ENCODE measurements at regions not wholly inside any gene's neighbourhood (a gene's known extent, or its start where the extent isn't known, plus 50 kb on each side); places are given as distances from the start of the nearest gene placed in this dataset.

- no peak overlapping the region for H3K27ac ChIP-seq (ENCODE audit: low read depth in 1 of 2, low read length in 2 of 2)
- 36 to 47% methylated on average over 6 of the region's 6 CpGs for WGBS, 2 donors
- DNase-seq (no peak), ATAC-seq (ENCODE audit: low FRiP score) (no peak)
- H3K9me3 ChIP-seq (ENCODE audit: control insufficient read depth, low read length), result no peaks in the 10 kb centered on the region
- peaks cover 0 to 3% of the 10 kb centered on the region in 2 donors for H3K4me1 ChIP-seq (ENCODE audit: control insufficient read depth in 1 of 2, insufficient read depth in 2 of 2, low read length in 2 of 2)
- no peaks in the 10 kb centered on the region for H3K36me3 ChIP-seq (ENCODE audit: control insufficient read depth in 1 of 2, insufficient read depth in 2 of 2, low read length in 1 of 2)
- H3K27me3 ChIP-seq (ENCODE audit: control insufficient read depth in 1 of 2, insufficient read depth in 2 of 2, low read length in 1 of 2), result no peaks in the 10 kb centered on the region
- intact Hi-C loops (cut with DNase I), result loop anchor here in 1 of 2 donors (2.0 to 10.0 kb wide), 2 partner anchors 34 to 958 kb away; partner anchors contain the start of gene KLF4
- no peak overlapping the region for H3K4me3 ChIP-seq (ENCODE audit: low read length in 2 of 2)
These were observed 412.7 kb downstream of the ACTL7B start for GRCh38 chr9:108443019-108443633.

GRCh38 chr9:108442627-108443018 lies 413.2 kb downstream of the ACTL7B start:
- 92% methylated on average over 3 of the region's 3 CpGs for WGBS, 2 donors
- no peaks in the 10 kb centered on the region for H3K9me3 ChIP-seq (ENCODE audit: control insufficient read depth, low read length)
- intact Hi-C loops (cut with DNase I), result loop anchor here in 1 of 2 donors (2.0 to 10.0 kb wide), 2 partner anchors 34 to 958 kb away; partner anchors contain the start of gene KLF4
- DNase-seq (no peak), ATAC-seq (ENCODE audit: low FRiP score) (no peak)
- H3K27ac ChIP-seq (ENCODE audit: low read depth in 1 of 2, low read length in 2 of 2), result no peak overlapping the region
- no peak overlapping the region for H3K4me3 ChIP-seq (ENCODE audit: low read length in 2 of 2)
- H3K36me3 ChIP-seq (ENCODE audit: control insufficient read depth in 1 of 2, insufficient read depth in 2 of 2, low read length in 1 of 2), result no peaks in the 10 kb centered on the region
- H3K27me3 ChIP-seq (ENCODE audit: control insufficient read depth in 1 of 2, insufficient read depth in 2 of 2, low read length in 1 of 2), result no peaks in the 10 kb centered on the region
- peaks cover 0 to 3% of the 10 kb centered on the region in 2 donors for H3K4me1 ChIP-seq (ENCODE audit: control insufficient read depth in 1 of 2, insufficient read depth in 2 of 2, low read length in 2 of 2)

GRCh38 chr9:108441726-108442125 lies 414.1 kb downstream of the ACTL7B start:
- H3K36me3 ChIP-seq (ENCODE audit: control insufficient read depth in 1 of 2, insufficient read depth in 2 of 2, low read length in 1 of 2), result no peaks in the 10 kb centered on the region
- H3K4me3 ChIP-seq (ENCODE audit: low read length in 2 of 2), result no peak overlapping the region
- intact Hi-C loops (cut with DNase I), result loop anchor here in 1 of 2 donors (2.0 to 10.0 kb wide), 2 partner anchors 35 to 957 kb away; partner anchors contain the start of gene KLF4
- H3K27ac ChIP-seq (ENCODE audit: low read depth in 1 of 2, low read length in 2 of 2), result no peak overlapping the region
- no peaks in the 10 kb centered on the region for H3K27me3 ChIP-seq (ENCODE audit: control insufficient read depth in 1 of 2, insufficient read depth in 2 of 2, low read length in 1 of 2)
- no peak for ATAC-seq (ENCODE audit: low FRiP score)
- H3K4me1 ChIP-seq (ENCODE audit: control insufficient read depth in 1 of 2, insufficient read depth in 2 of 2, low read length in 2 of 2), result peaks cover 0 to 3% of the 10 kb centered on the region in 2 donors
- H3K9me3 ChIP-seq (ENCODE audit: control insufficient read depth, low read length), result no peaks in the 10 kb centered on the region
- DNase-seq, result no peak

- Histone ChIP-seq H3K4me1 (ENCODE audit: control insufficient read depth in 1 of 2, insufficient read depth in 2 of 2, low read length in 2 of 2) (peaks cover 0 to 3% of the 10 kb centered on the region in 2 donors), H3K36me3 (ENCODE audit: control insufficient read depth in 1 of 2, insufficient read depth in 2 of 2, low read length in 1 of 2) (no peaks in the 10 kb centered on the region), H3K9me3 (ENCODE audit: control insufficient read depth, low read length) (no peaks in the 10 kb centered on the region), H3K27me3 (ENCODE audit: control insufficient read depth in 1 of 2, insufficient read depth in 2 of 2, low read length in 1 of 2) (no peaks in the 10 kb centered on the region), H3K27ac (ENCODE audit: low read depth in 1 of 2, low read length in 2 of 2) (peak overlapping the region in 1 of 2 donors; percentile 72), H3K4me3 (ENCODE audit: low read length in 2 of 2) (no peak overlapping the region)
- DNase-seq (peak in 1 of 2 donors; percentile 54), ATAC-seq (ENCODE audit: low FRiP score) (no peak)
- intact Hi-C loops (cut with DNase I), result loop anchor here in 1 of 2 donors (10.0 kb wide), 1 partner anchor 956 kb away; the partner anchor contains the start of gene KLF4
- 10 to 12% methylated on average over 3 of the region's 3 CpGs for whole genome bisulfite sequencing, 2 donors
These were observed 414.5 kb downstream of the ACTL7B start for GRCh38 chr9:108441251-108441650.

- intact Hi-C loops (cut with DNase I), result loop anchor here in 1 of 2 donors (10.0 kb wide), 2 partner anchors 85 to 955 kb away; partner anchors contain the start of gene KLF4
- Histone ChIP-seq H3K4me1 (ENCODE audit: control insufficient read depth in 1 of 2, insufficient read depth in 2 of 2, low read length in 2 of 2) (peaks cover 0 to 3% of the 10 kb centered on the region in 2 donors), H3K27me3 (ENCODE audit: control insufficient read depth in 1 of 2, insufficient read depth in 2 of 2, low read length in 1 of 2) (no peaks in the 10 kb centered on the region), H3K9me3 (ENCODE audit: control insufficient read depth, low read length) (no peaks in the 10 kb centered on the region), H3K36me3 (ENCODE audit: control insufficient read depth in 1 of 2, insufficient read depth in 2 of 2, low read length in 1 of 2) (no peaks in the 10 kb centered on the region), H3K27ac (ENCODE audit: low read depth in 1 of 2, low read length in 2 of 2) (no peak overlapping the region), H3K4me3 (ENCODE audit: low read length in 2 of 2) (no peak overlapping the region)
- WGBS, 2 donors, result 50 to 55% methylated on average over 3 of the region's 3 CpGs
- no peak for ATAC-seq (ENCODE audit: low FRiP score)
- no peak for DNase-seq
These were observed 415.8 kb downstream of the ACTL7B start for GRCh38 chr9:108439947-108440346.

DNA sequence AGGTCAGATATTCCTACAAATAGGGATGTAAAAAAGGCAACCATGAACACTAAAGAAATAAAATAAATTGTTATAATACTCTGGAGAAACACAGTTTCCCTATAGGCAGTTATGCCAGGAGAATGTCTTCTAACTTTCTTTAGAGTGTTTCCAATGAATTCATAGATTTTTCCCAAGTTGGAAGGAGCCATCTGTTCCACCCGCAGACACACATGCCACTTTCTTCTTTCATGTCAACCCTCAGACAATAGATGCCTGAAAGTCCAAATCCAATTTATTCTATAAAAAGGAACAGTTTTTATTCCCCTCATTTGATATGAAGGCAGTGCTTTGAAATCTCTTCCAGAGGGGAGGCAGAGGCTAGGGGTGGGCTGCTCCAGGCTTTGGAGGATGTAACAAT lies 418.1 kb downstream of the ACTL7B start:
- intact Hi-C loops (cut with DNase I), result loop anchor here in 1 of 2 donors (10.0 kb wide), 1 partner anchor 83 kb away; no protein-coding TSS in a partner anchor
- Histone ChIP-seq H3K36me3 (ENCODE audit: control insufficient read depth in 1 of 2, insufficient read depth in 2 of 2, low read length in 1 of 2) (no peaks in the 10 kb centered on the region), H3K27ac (ENCODE audit: low read depth in 1 of 2, low read length in 2 of 2) (no peak overlapping the region), H3K4me1 (ENCODE audit: control insufficient read depth in 1 of 2, insufficient read depth in 2 of 2, low read length in 2 of 2) (peaks cover 0 to 3% of the 10 kb centered on the region in 2 donors), H3K27me3 (ENCODE audit: control insufficient read depth in 1 of 2, insufficient read depth in 2 of 2, low read length in 1 of 2) (no peaks in the 10 kb centered on the region), H3K4me3 (ENCODE audit: low read length in 2 of 2) (no peak overlapping the region), H3K9me3 (ENCODE audit: control insufficient read depth, low read length) (no peaks in the 10 kb centered on the region)
- DNase-seq (no peak), ATAC-seq (ENCODE audit: low FRiP score) (no peak)
- 95 to 96% methylated on average over 1 of the region's 1 CpG for WGBS, 2 donors

DNA sequence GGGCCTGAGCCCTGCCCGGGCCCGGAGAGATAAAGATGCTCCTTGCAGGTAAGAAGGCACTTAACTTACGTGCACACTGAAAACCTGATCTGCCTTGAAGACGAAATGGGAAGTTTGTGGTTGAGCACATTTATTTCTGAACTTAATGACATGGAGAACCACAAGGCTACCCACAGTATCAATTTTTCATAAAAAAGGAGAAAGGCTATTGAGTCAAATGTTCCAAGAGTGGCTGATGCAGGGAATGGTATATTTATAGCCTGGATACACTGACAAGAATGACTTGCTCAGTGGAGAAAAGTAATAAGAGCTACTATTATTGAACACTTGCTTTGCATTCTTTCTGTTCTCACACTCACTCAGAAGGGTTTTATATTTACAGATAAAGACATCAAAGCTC lies 419.3 kb downstream of the ACTL7B start:
- Histone ChIP-seq H3K4me3 (ENCODE audit: low read length in 2 of 2) (no peak overlapping the region), H3K4me1 (ENCODE audit: control insufficient read depth in 1 of 2, insufficient read depth in 2 of 2, low read length in 2 of 2) (peaks cover 0 to 3% of the 10 kb centered on the region in 2 donors), H3K36me3 (ENCODE audit: control insufficient read depth in 1 of 2, insufficient read depth in 2 of 2, low read length in 1 of 2) (no peaks in the 10 kb centered on the region), H3K27me3 (ENCODE audit: control insufficient read depth in 1 of 2, insufficient read depth in 2 of 2, low read length in 1 of 2) (no peaks in the 10 kb centered on the region), H3K27ac (ENCODE audit: low read depth in 1 of 2, low read length in 2 of 2) (no peak overlapping the region), H3K9me3 (ENCODE audit: control insufficient read depth, low read length) (no peaks in the 10 kb centered on the region)
- DNase-seq, result no peak
- 90 to 91% methylated on average over 4 of the region's 4 CpGs for WGBS, 2 donors
- intact Hi-C loops (cut with DNase I), result loop anchor here in 1 of 2 donors (10.0 kb wide), 1 partner anchor 82 kb away; no protein-coding TSS in a partner anchor
- ATAC-seq (ENCODE audit: low FRiP score), result no peak

DNA sequence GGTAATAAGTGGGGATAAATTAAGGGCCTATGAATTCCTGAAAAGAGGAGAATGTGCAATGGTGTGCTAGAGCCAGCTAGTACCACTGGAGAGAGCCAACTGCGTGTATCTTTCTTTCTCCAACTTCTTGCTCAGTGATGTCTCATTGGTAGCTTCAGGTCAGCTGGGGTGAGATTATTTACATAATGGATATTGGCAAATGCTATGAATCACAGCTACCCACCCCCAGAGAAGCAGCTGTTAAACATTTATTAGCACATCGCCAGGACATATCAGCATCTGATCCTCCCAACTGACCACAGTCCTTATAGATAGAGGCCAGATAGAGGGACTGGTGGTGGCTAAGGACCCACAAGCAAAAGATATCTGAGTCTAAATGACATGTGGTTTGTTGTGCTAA lies 421.3 kb downstream of the ACTL7B start:
- H3K9me3 ChIP-seq (ENCODE audit: control insufficient read depth, low read length), result no peaks in the 10 kb centered on the region
- ATAC-seq (ENCODE audit: low FRiP score) (no peak), DNase-seq (no peak)
- H3K4me1 ChIP-seq (ENCODE audit: control insufficient read depth in 1 of 2, insufficient read depth in 2 of 2, low read length in 2 of 2), result no peaks in the 10 kb centered on the region
- no peak overlapping the region for H3K27ac ChIP-seq (ENCODE audit: low read depth in 1 of 2, low read length in 2 of 2)
- H3K4me3 ChIP-seq (ENCODE audit: low read length in 2 of 2), result no peak overlapping the region
- 91 to 94% methylated on average over 2 of the region's 2 CpGs for WGBS, 2 donors
- H3K36me3 ChIP-seq (ENCODE audit: control insufficient read depth in 1 of 2, insufficient read depth in 2 of 2, low read length in 1 of 2), result no peaks in the 10 kb centered on the region
- intact Hi-C loops (cut with DNase I), result loop anchor here in 1 of 2 donors (10.0 kb wide), 1 partner anchor 80 kb away; no protein-coding TSS in a partner anchor
- H3K27me3 ChIP-seq (ENCODE audit: control insufficient read depth in 1 of 2, insufficient read depth in 2 of 2, low read length in 1 of 2), result no peaks in the 10 kb centered on the region

GRCh38 chr9:108434036-108434435 lies 421.8 kb downstream of the ACTL7B start:
- Histone ChIP-seq H3K4me1 (ENCODE audit: control insufficient read depth in 1 of 2, insufficient read depth in 2 of 2, low read length in 2 of 2) (no peaks in the 10 kb centered on the region), H3K4me3 (ENCODE audit: low read length in 2 of 2) (no peak overlapping the region), H3K36me3 (ENCODE audit: control insufficient read depth in 1 of 2, insufficient read depth in 2 of 2, low read length in 1 of 2) (no peaks in the 10 kb centered on the region), H3K9me3 (ENCODE audit: control insufficient read depth, low read length) (no peaks in the 10 kb centered on the region), H3K27ac (ENCODE audit: low read depth in 1 of 2, low read length in 2 of 2) (no peak overlapping the region), H3K27me3 (ENCODE audit: control insufficient read depth in 1 of 2, insufficient read depth in 2 of 2, low read length in 1 of 2) (no peaks in the 10 kb centered on the region)
- intact Hi-C loops (cut with DNase I), result loop anchor here in 1 of 2 donors (10.0 kb wide), 1 partner anchor 79 kb away; no protein-coding TSS in a partner anchor
- DNase-seq, result no peak
- ATAC-seq (ENCODE audit: low FRiP score), result no peak
- WGBS, 2 donors, result 86 to 87% methylated on average over 2 of the region's 2 CpGs
